OCI-LY1 (cell line): ENCODE measurements at regions not wholly inside any gene's neighbourhood (a gene's known extent, or its start where the extent isn't known, plus 50 kb on each side); places are given as distances from the start of the nearest gene placed in this dataset.

Experiments used
- H2AFZ ChIP-seq: fragments of 200-600 bp; sonication (generic), shearing (Covaris generic); 2 replicates; pipeline ENCODE4 v1.6.0; 2014; ENCODE audit warnings: antibody characterized with exemption, mild to moderate bottlenecking, low read length
- H3F3A ChIP-seq: fragments of 200-600 bp; sonication (generic), shearing (Covaris generic); 2 replicates; pipeline ENCODE4 v1.6.0; 2014; ENCODE audit warnings: mild to moderate bottlenecking, antibody characterized with exemption, low read length, moderate library complexity; ENCODE audit not compliant: insufficient read depth
- H3K27ac ChIP-seq: fragments of 200-600 bp; sonication (generic); 2 replicates; pipeline ENCODE4 v1.5.1; 2014; ENCODE audit warnings: low read length, mixed run types, mild to moderate bottlenecking, low read depth; ENCODE audit not compliant: poor library complexity, severe bottlenecking
- H3K27me3 ChIP-seq: fragments of 200-600 bp; sonication (generic); 2 replicates; pipeline ENCODE4 v1.6.0; 2014; ENCODE audit warnings: antibody characterized with exemption, mild to moderate bottlenecking, low read length, moderate library complexity; ENCODE audit not compliant: insufficient read depth
- H3K36me3 ChIP-seq: fragments of 200-600 bp; sonication (generic); 2 replicates; pipeline ENCODE4 v1.6.1; 2014; ENCODE audit warnings: mild to moderate bottlenecking, antibody characterized with exemption, low read length, moderate library complexity, mixed read lengths; ENCODE audit not compliant: insufficient read depth
- H3K4me1 ChIP-seq: fragments of 200-600 bp; sonication (generic); 2 replicates; pipeline ENCODE4 v1.5.1; 2014; ENCODE audit warnings: mild to moderate bottlenecking, low read length, moderate library complexity; ENCODE audit not compliant: insufficient read depth, severe bottlenecking
- H3K4me2 ChIP-seq: fragments of 200-600 bp; sonication (generic), shearing (Covaris generic); 2 replicates; pipeline ENCODE4 v1.6.1; 2014; ENCODE audit warnings: low read length
- H3K4me3 ChIP-seq: fragments of 200-600 bp; sonication (generic); 2 replicates; pipeline ENCODE4 v1.5.1; 2014; ENCODE audit warnings: low read length, low read depth, mild to moderate bottlenecking, mixed read lengths; ENCODE audit not compliant: poor library complexity, severe bottlenecking
- H3K79me2 ChIP-seq: fragments of 200-600 bp; shearing (Covaris generic); 2 replicates; pipeline ENCODE4 v1.6.1; 2016; ENCODE audit warnings: mixed run types, low read length, mixed read lengths; ENCODE audit not compliant: insufficient read depth
- H3K9ac ChIP-seq: fragments of 200-600 bp; sonication (generic), shearing (Covaris generic); 2 replicates; pipeline ENCODE4 v1.6.1; 2014; ENCODE audit warnings: mild to moderate bottlenecking, low read length, mixed read lengths
- H3K9me2 ChIP-seq: fragments of 200-600 bp; sonication (generic), shearing (Covaris generic); 2 replicates; pipeline ENCODE4 v1.6.1; 2014; ENCODE audit warnings: low read depth, mild to moderate bottlenecking, low read length, mixed read lengths
- H3K9me3 ChIP-seq: fragments of 200-600 bp; shearing (Covaris generic); 2 replicates; pipeline ENCODE4 v1.6.1; 2014; ENCODE audit warnings: low read length, mixed read lengths
- H4K20me1 ChIP-seq: fragments of 200-600 bp; sonication (generic), shearing (Covaris generic); 2 replicates; pipeline ENCODE4 v1.6.0; 2016; ENCODE audit warnings: mild to moderate bottlenecking, low read length; ENCODE audit not compliant: insufficient read depth
- CTCF ChIP-seq: fragments of 200-600 bp; sonication (generic), shearing (Covaris generic); IDR thresholded peaks from 2 replicates; pipeline ENCODE4 v1.5.1; 2017; ENCODE audit warnings: mild to moderate bottlenecking, antibody characterized with exemption, low read length, moderate library complexity, mixed read lengths
- EZH2 ChIP-seq: fragments of 200-600 bp; sonication (generic), shearing (Covaris generic); IDR thresholded peaks from 2 replicates; pipeline ENCODE4 v1.8.0; 2017; ENCODE audit warnings: borderline replicate concordance, mixed run types, mild to moderate bottlenecking, antibody characterized with exemption, low read length, moderate library complexity, mixed read lengths

- Histone ChIP-seq H3F3A (no peaks in the 10 kb centered on the region), H3K27ac (no peak overlapping the region), H3K9me3 (no peaks in the 10 kb centered on the region), H3K9ac (no peak overlapping the region), H3K4me2 (no peak overlapping the region), H3K27me3 (no peaks in the 10 kb centered on the region), H3K79me2 (no peaks in the 10 kb centered on the region), H4K20me1 (no peaks in the 10 kb centered on the region), H3K36me3 (no peaks in the 10 kb centered on the region), H3K4me1 (no peaks in the 10 kb centered on the region), H3K4me3 (no peak overlapping the region), H2AFZ (no peak overlapping the region), H3K9me2 (no peaks in the 10 kb centered on the region)
- TF ChIP-seq EZH2 = no peak
- TF ChIP-seq CTCF = no peak
Observed at GRCh38 chr3:159158213-159158612, 356.4 kb downstream of the MFSD1 start.

DNA sequence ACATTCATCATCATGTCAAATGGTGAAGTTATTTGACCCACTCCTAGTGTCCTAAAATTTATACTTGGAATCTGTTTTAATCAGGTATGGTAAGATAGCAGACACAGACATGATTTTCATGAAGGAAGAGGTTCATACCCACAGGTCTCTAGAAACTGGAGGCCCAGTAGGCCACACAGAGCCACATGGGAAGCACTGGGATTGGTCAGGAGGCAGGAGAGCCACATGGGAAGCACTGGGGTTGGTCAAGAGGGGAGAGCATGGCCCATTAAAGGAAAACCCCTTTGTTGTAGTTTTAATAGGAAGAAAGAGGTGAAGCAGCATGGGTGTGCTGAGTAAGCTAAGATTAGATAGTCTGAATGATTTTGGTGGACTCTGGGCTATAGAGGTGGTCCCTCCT, 356.9 kb downstream of the MFSD1 start:
- no peaks in the 10 kb centered on the region for H4K20me1 ChIP-seq
- H3K4me2 ChIP-seq = no peak overlapping the region
- no peaks in the 10 kb centered on the region for H3K4me1 ChIP-seq
- no peaks in the 10 kb centered on the region for H3K9me3 ChIP-seq
- H3K27me3 ChIP-seq = no peaks in the 10 kb centered on the region
- H3K4me3 ChIP-seq = no peak overlapping the region
- no peaks in the 10 kb centered on the region for H3K36me3 ChIP-seq
- no peaks in the 10 kb centered on the region for H3K9me2 ChIP-seq
- no peaks in the 10 kb centered on the region for H3F3A ChIP-seq
- no peak overlapping the region for H3K27ac ChIP-seq
- no peak overlapping the region for H3K9ac ChIP-seq
- H2AFZ ChIP-seq = no peak overlapping the region
- no peaks in the 10 kb centered on the region for H3K79me2 ChIP-seq
- TF ChIP-seq CTCF (no peak), EZH2 (no peak)

GRCh38 chr3:159159546-159159945, 357.7 kb downstream of the MFSD1 start:
- H3K27me3 ChIP-seq = no peaks in the 10 kb centered on the region
- no peak overlapping the region for H2AFZ ChIP-seq
- H4K20me1 ChIP-seq = no peaks in the 10 kb centered on the region
- TF ChIP-seq CTCF = no peak
- no peak for TF ChIP-seq EZH2
- no peaks in the 10 kb centered on the region for H3F3A ChIP-seq
- H3K4me3 ChIP-seq = no peak overlapping the region
- H3K9me3 ChIP-seq = no peaks in the 10 kb centered on the region
- no peaks in the 10 kb centered on the region for H3K36me3 ChIP-seq
- no peak overlapping the region for H3K27ac ChIP-seq
- H3K4me1 ChIP-seq = no peaks in the 10 kb centered on the region
- no peaks in the 10 kb centered on the region for H3K79me2 ChIP-seq
- H3K4me2 ChIP-seq = no peak overlapping the region
- no peaks in the 10 kb centered on the region for H3K9me2 ChIP-seq
- H3K9ac ChIP-seq = no peak overlapping the region
